ENCODE measurements at regions not wholly inside any gene's neighbourhood (a gene's known extent, or its start where the extent isn't known, plus 50 kb on each side); places are given as distances from the start of the nearest gene placed in this dataset.

DNA sequence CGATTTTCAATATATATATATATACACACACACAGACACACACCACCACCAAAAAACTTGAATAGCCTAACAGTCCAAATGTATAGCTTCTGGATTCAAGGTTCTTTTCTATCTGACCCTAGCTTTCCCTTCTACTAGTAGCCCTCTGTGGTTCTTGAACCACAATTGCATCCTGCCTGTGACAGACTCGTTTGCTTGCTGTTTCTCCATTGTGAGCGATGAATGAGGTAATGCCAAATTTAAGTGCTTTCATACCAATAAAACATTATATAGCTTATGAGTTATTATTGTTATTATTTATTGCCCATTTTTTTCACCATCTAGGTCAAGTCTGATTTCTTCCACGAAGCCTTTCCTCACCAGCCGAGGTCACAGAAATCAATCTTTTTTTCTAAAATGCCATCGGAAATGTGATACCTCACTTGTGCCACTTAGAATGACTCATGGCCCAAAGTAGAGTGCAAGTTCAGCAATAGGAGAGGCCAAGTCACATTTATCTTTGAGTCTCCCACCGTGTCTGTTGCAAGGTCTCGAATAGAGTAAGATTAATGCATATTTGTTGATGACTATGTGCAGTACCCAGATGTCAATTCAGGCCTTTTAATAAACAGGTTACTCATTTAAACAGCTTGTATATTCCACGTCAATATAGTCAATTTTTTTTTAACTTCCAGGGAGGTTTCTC, 1015.8 kb upstream of the SEL1L start:
- no peaks in the 10 kb centered on the region for H3K9me3 ChIP-seq
- H3K4me1 ChIP-seq, result no peaks in the 10 kb centered on the region
- H3K36me3 ChIP-seq, result no peaks in the 10 kb centered on the region
- TF ChIP-seq CTCF (IDR thresholded peaks at IDR 0.05), result no peak
- ATAC-seq, result no peak
- intact Hi-C loops (cut with DNase I), result no loop called here
- H3K27me3 ChIP-seq (ENCODE audit: low read depth), result no peaks in the 10 kb centered on the region
- H3K27ac ChIP-seq, result no peak overlapping the region
- no peak for DNase-seq
- H3K4me3 ChIP-seq, result no peak overlapping the region

GRCh38 chr14:82562881-82563280, 1029.2 kb upstream of the SEL1L start:
- Histone ChIP-seq H3K4me1 (no peaks in the 10 kb centered on the region), H3K27ac (no peak overlapping the region), H3K9me3 (no peaks in the 10 kb centered on the region), H3K36me3 (no peaks in the 10 kb centered on the region), H3K4me3 (no peak overlapping the region), H3K27me3 (ENCODE audit: low read depth) (no peaks in the 10 kb centered on the region)
- ATAC-seq, result no peak
- TF ChIP-seq CTCF (IDR thresholded peaks at IDR 0.05), result no peak
- intact Hi-C loops (cut with DNase I), result no loop called here
- no peak for DNase-seq

- no peaks in the 10 kb centered on the region for H3K9me3 ChIP-seq
- H3K27me3 ChIP-seq (ENCODE audit: low read depth), result no peaks in the 10 kb centered on the region
- no peak for DNase-seq
- intact Hi-C loops (cut with DNase I), result no loop called here
- H3K4me1 ChIP-seq, result no peaks in the 10 kb centered on the region
- no peak for ATAC-seq
- TF ChIP-seq CTCF (IDR thresholded peaks at IDR 0.05), result no peak
- H3K27ac ChIP-seq, result no peak overlapping the region
- H3K4me3 ChIP-seq, result no peak overlapping the region
- no peaks in the 10 kb centered on the region for H3K36me3 ChIP-seq
These were observed 1032.2 kb upstream of the SEL1L start for GRCh38 chr14:82565825-82566224.

DNA sequence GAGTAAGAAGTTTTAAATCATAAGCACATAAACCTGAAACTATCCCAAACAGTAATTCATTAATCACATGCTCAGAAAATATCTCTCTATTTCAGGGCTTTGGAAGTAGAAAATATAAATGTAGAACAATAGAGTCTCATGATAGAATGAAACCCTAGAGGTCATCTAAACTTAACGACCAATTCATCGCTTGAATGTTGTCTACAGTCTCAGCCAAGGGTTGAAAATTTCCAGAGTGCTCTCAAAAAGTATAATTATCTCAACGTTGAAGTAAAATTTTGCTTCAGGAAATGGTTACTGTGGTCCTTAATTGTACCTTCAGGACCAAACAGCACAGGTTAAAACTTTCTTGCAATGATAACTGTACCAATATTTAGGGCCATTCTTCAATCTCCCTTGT, 1053.6 kb upstream of the SEL1L start:
- no peak for DNase-seq
- Histone ChIP-seq H3K36me3 (no peaks in the 10 kb centered on the region), H3K4me3 (no peak overlapping the region), H3K27me3 (ENCODE audit: low read depth) (no peaks in the 10 kb centered on the region), H3K4me1 (no peaks in the 10 kb centered on the region), H3K9me3 (no peaks in the 10 kb centered on the region), H3K27ac (no peak overlapping the region)
- ATAC-seq, result no peak
- no peak for TF ChIP-seq CTCF (IDR thresholded peaks at IDR 0.05)
- intact Hi-C loops (cut with DNase I), result no loop called here

DNA sequence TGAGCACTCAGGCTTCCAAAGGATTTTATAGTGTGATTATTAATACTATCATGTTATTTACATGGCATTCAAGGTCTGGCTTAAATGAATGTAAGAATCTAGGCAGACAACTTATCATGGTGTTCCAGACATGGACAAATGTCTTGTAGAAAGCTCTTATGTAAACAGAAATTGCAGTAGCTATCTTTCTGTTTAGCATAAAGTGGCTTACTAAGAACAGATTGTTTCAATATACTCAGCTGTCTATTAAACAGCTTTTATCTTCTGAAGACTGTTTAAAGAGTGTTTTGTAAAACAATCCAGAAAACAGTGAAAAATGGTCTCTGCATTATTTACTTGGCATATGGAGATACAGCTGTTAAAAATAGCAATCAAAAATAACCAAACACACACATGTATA, 1061.8 kb upstream of the SEL1L start:
- no peaks in the 10 kb centered on the region for H3K9me3 ChIP-seq
- DNase-seq (no peak), ATAC-seq (no peak)
- H3K4me1 ChIP-seq, result no peaks in the 10 kb centered on the region
- H3K27ac ChIP-seq, result no peak overlapping the region
- no peak for TF ChIP-seq CTCF (IDR thresholded peaks at IDR 0.05)
- no peaks in the 10 kb centered on the region for H3K27me3 ChIP-seq (ENCODE audit: low read depth)
- intact Hi-C loops (cut with DNase I), result no loop called here
- H3K4me3 ChIP-seq, result no peak overlapping the region
- H3K36me3 ChIP-seq, result no peaks in the 10 kb centered on the region
